ENCODE measurements at regions not wholly inside any gene's neighbourhood (a gene's known extent, or its start where the extent isn't known, plus 50 kb on each side); places are given as distances from the start of the nearest gene placed in this dataset.

DNA sequence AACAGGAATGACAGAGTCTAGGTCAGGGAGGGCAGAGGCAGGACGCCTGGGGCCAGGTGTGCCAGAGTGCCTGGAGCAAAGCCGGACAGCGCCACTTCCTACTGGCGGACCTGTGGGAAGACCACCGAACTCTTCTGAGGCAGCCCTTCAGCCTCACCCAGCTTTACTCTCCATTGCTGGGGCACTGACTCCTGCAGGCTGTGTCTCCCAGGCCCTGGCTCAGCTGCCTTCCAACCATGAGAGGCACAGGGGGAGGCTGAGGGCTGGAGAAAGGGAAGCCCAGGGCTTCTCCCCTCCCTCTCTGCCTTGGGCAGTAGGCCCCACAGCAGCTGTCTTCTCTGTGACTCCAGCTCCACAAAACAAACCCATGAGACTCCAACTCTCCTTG lies 139.6 kb upstream of the UNC5B start:
- Mint-ChIP-seq H3K36me3 (no peaks in the 10 kb centered on the region), H3K27me3 (ENCODE audit: low read depth in 2 of 2) (peaks cover 0 to 9% of the 10 kb centered on the region in 2 donors), H3K9me3 (no peaks in the 10 kb centered on the region), H3K27ac (no peak overlapping the region), H3K4me1 (no peaks in the 10 kb centered on the region), H3K4me3 (no peak overlapping the region)
- 82% methylated on average over 5 of the region's 5 CpGs for WGBS (ENCODE audit: insufficient coverage)
- no peak overlapping the region for H3K4me3 ChIP-seq (ENCODE audit: low read length)
- H3K4me1 ChIP-seq (ENCODE audit: control insufficient read depth, insufficient read depth, low read length) = no peaks in the 10 kb centered on the region
- no peaks in the 10 kb centered on the region for H3K36me3 ChIP-seq (ENCODE audit: control insufficient read depth, insufficient read depth, low read length)
- DNase-seq (no peak), ATAC-seq (no peak)
- no peak overlapping the region for H3K27ac ChIP-seq (ENCODE audit: low read length)
- TF ChIP-seq, protein P1, sequence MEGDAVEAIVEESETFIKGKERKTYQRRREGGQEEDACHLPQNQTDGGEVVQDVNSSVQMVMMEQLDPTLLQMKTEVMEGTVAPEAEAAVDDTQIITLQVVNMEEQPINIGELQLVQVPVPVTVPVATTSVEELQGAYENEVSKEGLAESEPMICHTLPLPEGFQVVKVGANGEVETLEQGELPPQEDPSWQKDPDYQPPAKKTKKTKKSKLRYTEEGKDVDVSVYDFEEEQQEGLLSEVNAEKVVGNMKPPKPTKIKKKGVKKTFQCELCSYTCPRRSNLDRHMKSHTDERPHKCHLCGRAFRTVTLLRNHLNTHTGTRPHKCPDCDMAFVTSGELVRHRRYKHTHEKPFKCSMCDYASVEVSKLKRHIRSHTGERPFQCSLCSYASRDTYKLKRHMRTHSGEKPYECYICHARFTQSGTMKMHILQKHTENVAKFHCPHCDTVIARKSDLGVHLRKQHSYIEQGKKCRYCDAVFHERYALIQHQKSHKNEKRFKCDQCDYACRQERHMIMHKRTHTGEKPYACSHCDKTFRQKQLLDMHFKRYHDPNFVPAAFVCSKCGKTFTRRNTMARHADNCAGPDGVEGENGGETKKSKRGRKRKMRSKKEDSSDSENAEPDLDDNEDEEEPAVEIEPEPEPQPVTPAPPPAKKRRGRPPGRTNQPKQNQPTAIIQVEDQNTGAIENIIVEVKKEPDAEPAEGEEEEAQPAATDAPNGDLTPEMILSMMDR (IDR thresholded peaks at IDR 0.05) = no peak
- intact Hi-C loops (cut with micrococcal nuclease) = no loop called here
- no peaks in the 10 kb centered on the region for H3K27me3 ChIP-seq (ENCODE audit: control insufficient read depth, insufficient read depth, low read length)
- H3K9me3 ChIP-seq (ENCODE audit: control insufficient read depth, insufficient read depth, low read length) = no peaks in the 10 kb centered on the region

DNA sequence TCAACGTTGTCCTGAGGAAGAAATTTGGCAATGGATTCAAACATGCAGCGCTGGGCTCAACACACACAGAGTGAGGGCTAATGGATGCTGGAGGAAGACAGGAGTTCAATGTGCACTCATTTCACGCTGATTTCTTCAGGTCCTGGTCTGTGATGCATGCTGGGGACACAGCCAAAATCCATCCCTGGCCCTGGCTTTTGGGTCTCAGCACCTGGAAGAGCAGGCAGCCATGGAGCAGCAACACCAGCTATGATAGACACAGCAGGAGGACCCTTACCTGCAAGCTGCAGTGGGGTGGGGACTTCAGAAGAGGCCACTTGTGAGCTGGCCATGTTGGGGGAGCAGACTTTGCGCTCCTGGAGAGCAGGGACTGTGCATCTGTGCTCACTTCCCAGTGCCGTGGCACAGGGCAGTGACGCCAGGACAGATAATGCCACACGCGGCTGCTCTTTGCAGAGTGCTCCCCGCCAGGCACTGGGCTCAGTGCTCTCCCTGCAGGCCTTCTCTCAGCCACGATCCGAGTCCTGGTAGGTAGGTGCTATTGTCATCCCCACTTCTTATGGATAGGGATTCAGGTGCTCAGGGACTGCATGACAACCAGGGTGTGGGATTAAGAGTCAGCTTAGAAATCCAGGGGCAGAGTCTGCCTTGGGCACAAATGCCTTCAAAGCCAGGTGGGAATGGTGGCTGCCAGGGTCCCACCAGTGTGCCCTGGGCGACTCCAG lies 138.8 kb upstream of the UNC5B start:
- H3K27ac ChIP-seq (ENCODE audit: low read length) = no peak overlapping the region
- H3K4me3 Mint-ChIP-seq = no peak overlapping the region
- TF ChIP-seq, protein P1 (IDR thresholded peaks at IDR 0.05) = no peak
- H3K36me3 Mint-ChIP-seq = no peaks in the 10 kb centered on the region
- no peak for DNase-seq
- no peaks in the 10 kb centered on the region for H3K36me3 ChIP-seq (ENCODE audit: control insufficient read depth, insufficient read depth, low read length)
- WGBS (ENCODE audit: insufficient coverage) = 87% methylated on average over 12 of the region's 12 CpGs
- no peak overlapping the region for H3K27ac Mint-ChIP-seq
- H3K4me3 ChIP-seq (ENCODE audit: low read length) = no peak overlapping the region
- intact Hi-C loops (cut with micrococcal nuclease) = no loop called here
- H3K4me1 Mint-ChIP-seq = no peaks in the 10 kb centered on the region
- ATAC-seq = no peak
- H3K27me3 ChIP-seq (ENCODE audit: control insufficient read depth, insufficient read depth, low read length) = no peaks in the 10 kb centered on the region
- peaks cover 0 to 9% of the 10 kb centered on the region in 2 donors for H3K27me3 Mint-ChIP-seq (ENCODE audit: low read depth in 2 of 2)
- H3K4me1 ChIP-seq (ENCODE audit: control insufficient read depth, insufficient read depth, low read length) = no peaks in the 10 kb centered on the region
- no peaks in the 10 kb centered on the region for H3K9me3 ChIP-seq (ENCODE audit: control insufficient read depth, insufficient read depth, low read length)
- H3K9me3 Mint-ChIP-seq = no peaks in the 10 kb centered on the region

DNA sequence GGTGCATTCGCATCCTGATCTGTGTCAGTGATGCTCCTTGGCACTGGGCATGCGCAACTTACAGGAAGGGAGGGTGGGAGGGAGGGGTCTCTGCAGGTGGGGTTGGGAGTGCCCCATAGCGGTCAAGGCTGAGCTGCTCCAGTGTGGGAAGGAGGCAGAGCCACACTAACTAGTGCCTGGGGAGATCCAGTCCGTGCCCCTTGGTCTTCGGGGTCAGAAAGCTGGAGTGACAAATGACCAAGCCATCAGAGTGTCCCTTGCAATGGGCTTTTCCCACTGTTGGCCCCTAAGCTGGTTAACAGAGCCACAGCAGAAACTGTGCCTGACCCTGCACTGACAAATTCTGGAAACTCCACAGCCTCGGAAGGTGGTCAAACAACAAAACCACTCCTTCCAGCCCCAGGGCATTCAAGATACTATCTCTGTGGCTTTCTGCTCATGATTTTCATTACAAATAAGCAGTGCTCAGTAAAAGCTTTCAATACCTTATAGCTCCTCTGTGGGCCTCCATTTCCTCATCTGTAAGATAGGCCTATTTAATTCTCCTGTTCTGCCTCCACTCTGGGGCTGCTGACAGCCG lies 138.1 kb upstream of the UNC5B start:
- Mint-ChIP-seq H3K4me3 (no peak overlapping the region), H3K9me3 (no peaks in the 10 kb centered on the region), H3K27ac (no peak overlapping the region), H3K27me3 (ENCODE audit: low read depth in 2 of 2) (peaks cover 0 to 9% of the 10 kb centered on the region in 2 donors), H3K36me3 (no peaks in the 10 kb centered on the region), H3K4me1 (no peaks in the 10 kb centered on the region)
- Histone ChIP-seq H3K27ac (ENCODE audit: low read length) (no peak overlapping the region), H3K9me3 (ENCODE audit: control insufficient read depth, insufficient read depth, low read length) (no peaks in the 10 kb centered on the region), H3K4me3 (ENCODE audit: low read length) (no peak overlapping the region), H3K27me3 (ENCODE audit: control insufficient read depth, insufficient read depth, low read length) (no peaks in the 10 kb centered on the region), H3K4me1 (ENCODE audit: control insufficient read depth, insufficient read depth, low read length) (no peaks in the 10 kb centered on the region), H3K36me3 (ENCODE audit: control insufficient read depth, insufficient read depth, low read length) (no peaks in the 10 kb centered on the region)
- intact Hi-C loops (cut with micrococcal nuclease) = no loop called here
- DNase-seq (no peak), ATAC-seq (no peak)
- 88% methylated on average over 7 of the region's 7 CpGs for WGBS (ENCODE audit: insufficient coverage)
- TF ChIP-seq, protein P1 (IDR thresholded peaks at IDR 0.05) = no peak
